Kidney epithelial cell (primary cell): ENCODE measurements at regions not wholly inside any gene's neighbourhood (a gene's known extent, or its start where the extent isn't known, plus 50 kb on each side); places are given as distances from the start of the nearest gene placed in this dataset.

ENCODE experiments used
- DNase-seq: peaks from one replicate; pipeline ENCODE4 v3.0.0-alpha.2; 2010; ENCODE audit warnings: low read depth
- H3K27me3 ChIP-seq: 2 replicates; pipeline ENCODE4 v1.6.0; 2011; ENCODE audit warnings: low read length; ENCODE audit not compliant: control insufficient read depth, insufficient read depth
- H3K36me3 ChIP-seq: 2 replicates; pipeline ENCODE4 v1.5.1; 2011; ENCODE audit warnings: low read length; ENCODE audit not compliant: control insufficient read depth, insufficient read depth
- H3K4me3 ChIP-seq: 2 replicates; pipeline ENCODE4 v1.5.1; 2011; ENCODE audit warnings: low read depth, mild to moderate bottlenecking, control low read depth, low read length
- TF ChIP-seq, protein P1 (sequence below): IDR thresholded peaks from 2 replicates; pipeline ENCODE4 v1.5.1; 2011; ENCODE audit warnings: mild to moderate bottlenecking, moderate library complexity, low read length, control low read depth, inconsistent platforms; ENCODE audit not compliant: insufficient read depth, poor library complexity, severe bottlenecking

DNA sequence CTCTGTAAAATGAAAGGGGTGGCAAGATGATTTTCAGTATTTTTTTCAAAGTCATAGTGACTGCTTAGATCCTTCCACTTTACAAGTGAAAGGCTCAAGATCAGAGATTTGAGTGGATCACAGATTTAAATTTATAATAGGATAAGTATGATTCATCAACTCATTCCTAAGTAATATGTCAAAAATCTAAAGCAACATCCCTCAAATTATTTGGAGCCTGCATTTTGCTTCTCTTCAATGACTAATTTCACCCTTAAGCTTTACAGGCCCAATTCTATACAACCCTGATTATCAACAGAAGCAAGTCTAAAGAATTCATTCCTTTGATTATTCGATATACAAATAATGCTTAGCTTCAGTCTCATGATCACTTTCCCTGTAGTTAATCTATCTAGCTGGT, 93.9 kb upstream of the HEY2 start:
- DNase-seq, result no peak
- TF ChIP-seq, protein P1, sequence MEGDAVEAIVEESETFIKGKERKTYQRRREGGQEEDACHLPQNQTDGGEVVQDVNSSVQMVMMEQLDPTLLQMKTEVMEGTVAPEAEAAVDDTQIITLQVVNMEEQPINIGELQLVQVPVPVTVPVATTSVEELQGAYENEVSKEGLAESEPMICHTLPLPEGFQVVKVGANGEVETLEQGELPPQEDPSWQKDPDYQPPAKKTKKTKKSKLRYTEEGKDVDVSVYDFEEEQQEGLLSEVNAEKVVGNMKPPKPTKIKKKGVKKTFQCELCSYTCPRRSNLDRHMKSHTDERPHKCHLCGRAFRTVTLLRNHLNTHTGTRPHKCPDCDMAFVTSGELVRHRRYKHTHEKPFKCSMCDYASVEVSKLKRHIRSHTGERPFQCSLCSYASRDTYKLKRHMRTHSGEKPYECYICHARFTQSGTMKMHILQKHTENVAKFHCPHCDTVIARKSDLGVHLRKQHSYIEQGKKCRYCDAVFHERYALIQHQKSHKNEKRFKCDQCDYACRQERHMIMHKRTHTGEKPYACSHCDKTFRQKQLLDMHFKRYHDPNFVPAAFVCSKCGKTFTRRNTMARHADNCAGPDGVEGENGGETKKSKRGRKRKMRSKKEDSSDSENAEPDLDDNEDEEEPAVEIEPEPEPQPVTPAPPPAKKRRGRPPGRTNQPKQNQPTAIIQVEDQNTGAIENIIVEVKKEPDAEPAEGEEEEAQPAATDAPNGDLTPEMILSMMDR, result no peak
- no peak overlapping the region for H3K4me3 ChIP-seq
- no peaks in the 10 kb centered on the region for H3K27me3 ChIP-seq
- H3K36me3 ChIP-seq, result no peaks in the 10 kb centered on the region

DNA sequence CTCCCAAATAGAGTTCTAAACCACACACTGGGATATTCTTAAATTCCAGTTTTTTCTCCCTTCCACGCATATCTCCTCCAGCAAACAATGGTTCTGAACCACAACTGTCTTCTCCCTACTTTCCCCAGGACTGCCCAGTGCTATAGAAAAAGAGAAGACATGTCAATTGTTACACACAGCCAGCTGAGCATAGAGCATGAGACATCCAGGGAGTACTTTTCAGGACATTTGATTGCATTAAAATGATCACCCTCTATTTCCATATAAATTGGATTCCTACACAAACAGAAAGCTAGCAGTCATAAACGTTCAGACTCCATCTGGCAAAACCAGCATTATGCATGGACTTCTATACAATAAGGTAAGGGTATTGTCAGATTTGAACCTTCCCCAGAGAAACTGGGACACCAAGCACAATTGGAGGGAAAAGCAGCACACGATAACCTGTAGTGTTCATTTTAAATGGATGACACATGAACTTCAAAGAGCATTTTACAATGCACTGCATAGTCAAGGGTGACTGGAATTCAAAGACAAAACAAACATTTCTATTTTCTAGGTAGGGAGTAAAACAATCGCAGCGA, 93.1 kb upstream of the HEY2 start:
- H3K4me3 ChIP-seq, result no peak overlapping the region
- DNase-seq, result no peak
- TF ChIP-seq, protein P1, result no peak
- H3K27me3 ChIP-seq, result no peaks in the 10 kb centered on the region
- no peaks in the 10 kb centered on the region for H3K36me3 ChIP-seq

DNA sequence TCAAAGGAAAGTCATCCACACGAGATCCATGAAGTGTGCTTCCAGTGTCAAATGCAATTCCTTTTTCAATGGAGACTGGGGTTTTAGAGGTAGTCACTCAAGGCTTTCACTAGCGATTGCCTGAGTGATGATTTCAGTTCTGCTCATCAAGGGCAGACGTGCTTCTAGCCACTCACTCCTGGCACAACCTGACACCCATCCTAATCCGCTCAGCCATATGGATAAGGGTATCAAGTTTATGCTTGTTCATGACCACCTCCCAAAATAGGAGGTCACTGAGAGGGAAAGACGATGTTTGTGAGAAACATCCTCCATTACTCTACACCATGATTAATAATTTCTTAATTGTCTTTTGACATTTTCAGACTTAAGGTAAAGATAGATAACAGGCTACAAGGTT, 91.3 kb upstream of the HEY2 start:
- TF ChIP-seq, protein P1, result no peak
- H3K36me3 ChIP-seq, result no peaks in the 10 kb centered on the region
- DNase-seq, result no peak
- no peaks in the 10 kb centered on the region for H3K27me3 ChIP-seq
- no peak overlapping the region for H3K4me3 ChIP-seq

DNA sequence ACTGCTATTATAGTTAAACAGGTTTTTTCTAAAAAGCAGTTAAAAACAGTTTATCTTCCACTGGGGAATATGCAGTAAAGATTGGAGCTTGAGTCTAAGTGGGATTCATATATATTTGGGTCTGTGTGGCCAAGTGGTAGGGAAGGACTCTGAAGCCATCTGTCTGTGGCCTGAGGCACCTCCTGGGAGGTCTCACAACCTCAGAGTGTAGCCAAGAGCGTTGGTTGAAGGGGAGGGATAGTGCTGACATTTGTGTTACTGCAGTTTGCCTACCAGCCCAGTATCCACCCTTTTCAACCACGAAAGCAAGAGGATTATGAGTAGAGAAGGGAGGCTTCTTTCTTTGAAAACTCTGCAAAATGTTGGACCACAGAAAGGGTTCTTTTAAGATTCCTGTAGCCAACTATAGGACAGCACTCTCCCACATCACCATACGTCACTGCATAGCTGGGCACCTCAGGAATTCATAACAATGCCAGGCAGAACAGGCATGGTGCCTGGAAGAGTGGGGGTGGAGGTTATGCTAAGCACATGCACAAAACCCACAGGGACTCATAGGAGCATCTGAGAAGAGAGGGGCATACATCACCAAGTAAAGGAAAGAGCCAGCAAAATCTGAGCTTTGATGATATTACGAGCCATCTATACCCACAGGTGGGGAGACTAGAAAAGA, 90.5 kb upstream of the HEY2 start:
- no peak for DNase-seq
- TF ChIP-seq, protein P1, result no peak
- H3K4me3 ChIP-seq, result no peak overlapping the region
- H3K36me3 ChIP-seq, result no peaks in the 10 kb centered on the region
- no peaks in the 10 kb centered on the region for H3K27me3 ChIP-seq

DNA sequence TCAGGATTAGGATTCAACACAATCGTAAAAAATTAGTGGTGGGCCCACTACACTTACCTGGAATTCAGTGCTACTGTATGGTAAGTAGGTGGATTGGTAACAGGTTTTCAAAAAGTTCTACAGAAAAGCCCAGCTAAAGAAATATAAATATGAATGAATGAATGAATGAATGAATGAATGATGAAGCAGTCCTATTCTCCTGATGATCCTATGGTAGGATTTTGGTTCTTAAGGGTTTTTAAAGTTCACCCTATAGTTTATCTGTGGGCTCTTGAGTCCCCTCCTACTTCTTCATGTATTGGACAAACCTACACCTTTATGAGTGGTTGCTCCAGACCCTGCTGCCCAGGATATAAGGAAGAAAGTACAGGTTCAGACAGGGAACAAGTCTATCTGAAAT, 89.5 kb upstream of the HEY2 start:
- no peak overlapping the region for H3K4me3 ChIP-seq

More for the DNA sequence above, 89.5 kb upstream of the HEY2 start:
- TF ChIP-seq, protein P1, result no peak
- Histone ChIP-seq H3K36me3 (no peaks in the 10 kb centered on the region), H3K27me3 (no peaks in the 10 kb centered on the region)
- DNase-seq, result no peak
